GM23338 (cell line): ENCODE measurements at regions not wholly inside any gene's neighbourhood (a gene's known extent, or its start where the extent isn't known, plus 50 kb on each side); places are given as distances from the start of the nearest gene placed in this dataset.

ENCODE experiments used
- ATAC-seq: fragments of 200-7000 bp; cut with Tn5 transposase; 3 replicates; pipeline ENCODE4 v1.9.1; 2020
- DNase-seq: peaks from one replicate; pipeline ENCODE4 v3.0.0-alpha.2; 2015; ENCODE audit warnings: low spot score
- H2AFZ ChIP-seq: fragments of 200-600 bp; sonication (generic); 2 replicates; pipeline ENCODE4 v1.8.0; 2016; ENCODE audit warnings: antibody characterized with exemption, mild to moderate bottlenecking, moderate library complexity
- H3F3A ChIP-seq: fragments of 200-600 bp; sonication (generic); replicated peaks from 2 replicates; pipeline ENCODE4 v1.8.0; 2017; ENCODE audit warnings: antibody characterized with exemption, mixed run types, low read depth
- H3K27ac ChIP-seq: fragments of 200-600 bp; sonication (generic); 2 replicates; pipeline ENCODE4 v1.6.1; 2016; ENCODE audit warnings: low read depth
- H3K27me3 ChIP-seq: fragments of 200-600 bp; sonication (generic); 2 replicates; pipeline ENCODE4 v1.8.0; 2016; ENCODE audit warnings: mild to moderate bottlenecking, mixed run types, moderate library complexity; ENCODE audit not compliant: insufficient read depth
- H3K36me3 ChIP-seq: fragments of 200-600 bp; sonication (generic); 2 replicates; pipeline ENCODE4 v1.8.0; 2016; ENCODE audit warnings: mild to moderate bottlenecking; ENCODE audit not compliant: insufficient read depth
- H3K4me1 ChIP-seq: fragments of 200-600 bp; sonication (generic); 2 replicates; pipeline ENCODE4 v1.8.0; 2016; ENCODE audit warnings: mild to moderate bottlenecking, moderate library complexity; ENCODE audit not compliant: insufficient read depth
- H3K4me2 ChIP-seq: fragments of 200-600 bp; sonication (generic); 2 replicates; pipeline ENCODE4 v1.7.1; 2017; ENCODE audit warnings: mixed run types
- H3K4me3 ChIP-seq: fragments of 200-600 bp; sonication (generic); 2 replicates; pipeline ENCODE4 v1.6.1; 2016; ENCODE audit warnings: mixed run types
- H3K79me2 ChIP-seq: fragments of 200-600 bp; sonication (generic); replicated peaks from 2 replicates; pipeline ENCODE4 v1.8.0; 2017; ENCODE audit warnings: mild to moderate bottlenecking; ENCODE audit not compliant: insufficient read depth
- H3K9me2 ChIP-seq: fragments of 200-600 bp; sonication (generic); 2 replicates; pipeline ENCODE4 v1.8.0; 2017; ENCODE audit not compliant: insufficient read depth
- H4K20me1 ChIP-seq: fragments of 200-600 bp; sonication (generic); replicated peaks from 2 replicates; pipeline ENCODE4 v1.8.0; 2017; ENCODE audit warnings: mild to moderate bottlenecking; ENCODE audit not compliant: insufficient read depth
- H3K27ac Mint-ChIP-seq: 2 replicates; pipeline ENCODE4 v1.8.0; 2020; ENCODE audit warnings: inconsistent platforms, mild to moderate bottlenecking, moderate library complexity, mixed read lengths
- H3K27me3 Mint-ChIP-seq: 3 replicates; pipeline ENCODE4 v1.8.0; 2022; ENCODE audit warnings: low read depth, mild to moderate bottlenecking, moderate library complexity, mixed read lengths, inconsistent platforms; ENCODE audit not compliant: insufficient read depth, poor library complexity
- H3K36me3 Mint-ChIP-seq: 3 replicates; pipeline ENCODE4 v1.8.0; 2021; ENCODE audit warnings: low read depth, mild to moderate bottlenecking, inconsistent platforms, moderate library complexity, mixed read lengths
- H3K4me1 Mint-ChIP-seq: 3 replicates; pipeline ENCODE4 v1.8.0; 2020; ENCODE audit warnings: mild to moderate bottlenecking, inconsistent platforms, mixed read lengths
- H3K4me3 Mint-ChIP-seq: 3 replicates; pipeline ENCODE4 v1.8.0; 2021; ENCODE audit warnings: moderate library complexity, mild to moderate bottlenecking, inconsistent platforms, mixed read lengths
- H3K9me3 Mint-ChIP-seq: 3 replicates; pipeline ENCODE4 v1.8.0; 2020; ENCODE audit warnings: moderate library complexity, mild to moderate bottlenecking, inconsistent platforms, mixed read lengths
- CREB1 ChIP-seq: fragments of 250-450 bp; sonication (Bioruptor Pico); IDR thresholded peaks from 2 replicates; pipeline ENCODE4 v1.5.0; 2020; ENCODE audit warnings: low read depth, mild to moderate bottlenecking, moderate library complexity
- CTCF ChIP-seq, 2 experiments: fragments of 200-600 bp in 1 of 2; sonication (generic) in 1 of 2; conservative IDR thresholded peaks; 2 replicates each; pipeline versions ENCODE4 v1.5.1 to v1.6.1; 2016 to 2017; ENCODE audit warnings: antibody characterized with exemption in 2 of 2, low read depth in 2 of 2, mild to moderate bottlenecking in 2 of 2, moderate library complexity in 1 of 2
- ETS1 ChIP-seq: IDR thresholded peaks from 2 replicates; pipeline ENCODE4 v1.6.1; 2016; ENCODE audit warnings: antibody characterized with exemption
- EZH2 ChIP-seq: fragments of 200-600 bp; sonication (generic); IDR thresholded peaks from one replicate; pipeline ENCODE4 v1.8.0; 2017; ENCODE audit warnings: antibody characterized with exemption, mild to moderate bottlenecking, low read depth; ENCODE audit not compliant: unreplicated experiment
- EZH2phosphoT487 ChIP-seq: fragments of 200-600 bp; sonication (generic); IDR thresholded peaks from one replicate; pipeline ENCODE4 v1.8.1; 2018; ENCODE audit warnings: antibody characterized with exemption; ENCODE audit not compliant: unreplicated experiment
- JUNB ChIP-seq: IDR thresholded peaks from one replicate; pipeline ENCODE4 v1.6.1; 2016; ENCODE audit warnings: antibody characterized with exemption; ENCODE audit not compliant: unreplicated experiment
- NANOG ChIP-seq: IDR thresholded peaks from 2 replicates; pipeline ENCODE4 v1.6.1; 2016; ENCODE audit warnings: antibody characterized with exemption, borderline replicate concordance
- POLR2AphosphoS5 ChIP-seq: IDR thresholded peaks from 2 replicates; pipeline ENCODE4 v1.6.1; 2016; ENCODE audit warnings: antibody characterized with exemption, low read depth
- REST ChIP-seq: IDR thresholded peaks from one replicate; pipeline ENCODE4 v1.6.1; 2018; ENCODE audit warnings: antibody characterized with exemption; ENCODE audit not compliant: unreplicated experiment
- STAT1 ChIP-seq: IDR thresholded peaks from one replicate; pipeline ENCODE4 v1.6.1; 2016; ENCODE audit warnings: antibody characterized with exemption; ENCODE audit not compliant: unreplicated experiment
- ZNF114 ChIP-seq: fragments of 250-450 bp; sonication (Bioruptor Pico); IDR thresholded peaks from 2 replicates; pipeline ENCODE4 v1.5.0; 2020; ENCODE audit warnings: mild to moderate bottlenecking, moderate library complexity
- ZNF331 ChIP-seq: fragments of 250-450 bp; sonication (Bioruptor Pico); IDR thresholded peaks from 2 replicates; pipeline ENCODE4 v1.5.0; 2020; ENCODE audit warnings: low read depth, mild to moderate bottlenecking, moderate library complexity
- ZNF462 ChIP-seq: fragments of 250-450 bp; sonication (Bioruptor Pico); IDR thresholded peaks from 2 replicates; pipeline ENCODE4 v1.5.0; 2020; ENCODE audit warnings: mild to moderate bottlenecking, moderate library complexity

GRCh38 chr14:98154254-98154653 lies 1117.7 kb downstream of the BCL11B start (continued):
- TF ChIP-seq ETS1, result no peak

GRCh38 chr14:98156411-98156810 lies 1115.6 kb downstream of the BCL11B start:
- Histone ChIP-seq H3F3A (no peaks in the 10 kb centered on the region), H3K4me2 (no peak overlapping the region), H4K20me1 (no peaks in the 10 kb centered on the region), H3K27me3 (no peaks in the 10 kb centered on the region), H3K36me3 (no peaks in the 10 kb centered on the region), H2AFZ (no peak overlapping the region), H3K27ac (no peak overlapping the region), H3K4me1 (no peaks in the 10 kb centered on the region), H3K9me2 (no peaks in the 10 kb centered on the region), H3K4me3 (no peak overlapping the region), H3K79me2 (no peaks in the 10 kb centered on the region)
- Mint-ChIP-seq H3K27me3 (no peaks in the 10 kb centered on the region), H3K4me1 (peaks cover 14% of the 10 kb centered on the region; the same call in 2 of the 3 replicates), H3K4me3 (no peak overlapping the region), H3K27ac (no peak overlapping the region), H3K36me3 (no peaks in the 10 kb centered on the region), H3K9me3 (no peaks in the 10 kb centered on the region)
- no peak for DNase-seq
- ATAC-seq, result no peak
- TF ChIP-seq ZNF462 (CRISPR knock-in tag), result no peak
- TF ChIP-seq EZH2, result no peak
- no peak for TF ChIP-seq EZH2phosphoT487
- no peak for TF ChIP-seq REST
- TF ChIP-seq NANOG, result no peak
- TF ChIP-seq STAT1, result no peak
- TF ChIP-seq POLR2AphosphoS5, result no peak
- no peak for TF ChIP-seq CTCF (conservative IDR thresholded peaks at IDR 0.05; ENCODE audit: low read depth in 2 of 2)
- TF ChIP-seq JUNB, result no peak
- TF ChIP-seq ZNF114 (CRISPR knock-in tag), result no peak
- no peak for TF ChIP-seq CREB1 (CRISPR knock-in tag)
- no peak for TF ChIP-seq ZNF331 (CRISPR knock-in tag)
